CD8-positive, alpha-beta memory T cell (primary cell): ENCODE measurements at regions not wholly inside any gene's neighbourhood (a gene's known extent, or its start where the extent isn't known, plus 50 kb on each side); places are given as distances from the start of the nearest gene placed in this dataset.

Experiments used
- CTCF ChIA-PET: fragments of 350-600 bp; sonication (Branson Sonifier 250); formaldehyde crosslinking; loops from one replicate; lab custom pipeline; 2021; ENCODE audit warnings: antibody characterized with exemption; lab: Charles Lee
- POLR2A ChIA-PET: fragments of 350-600 bp; sonication (Branson Sonifier 250); formaldehyde crosslinking; loops from one replicate; lab custom pipeline; 2021; ENCODE audit warnings: antibody characterized with exemption; lab: Charles Lee
- DNase-seq, 5 donors: peaks; one replicate each; pipeline versions ENCODE4 v3.0.0 to v3.0.0-alpha.2; 2020 to 2022; ENCODE audit warnings: mixed read lengths in 1 of 5
- H3K27ac ChIP-seq: one replicate; pipeline ENCODE4 v1.7.0; 2013; ENCODE audit warnings: low read depth, mild to moderate bottlenecking, low read length, moderate library complexity
- H3K27me3 ChIP-seq: 2 replicates; pipeline ENCODE4 v1.7.0; 2013; ENCODE audit warnings: low read length, mild to moderate bottlenecking; ENCODE audit not compliant: insufficient read depth, poor library complexity, severe bottlenecking
- H3K36me3 ChIP-seq: 2 replicates; pipeline ENCODE4 v1.7.0; 2013; ENCODE audit warnings: mild to moderate bottlenecking, low read length, moderate library complexity; ENCODE audit not compliant: insufficient read depth
- H3K4me1 ChIP-seq: 2 replicates; pipeline ENCODE4 v1.7.0; 2013; ENCODE audit warnings: mild to moderate bottlenecking, low read length, moderate library complexity; ENCODE audit not compliant: insufficient read depth
- H3K4me3 ChIP-seq: 2 replicates; pipeline ENCODE4 v1.7.0; 2013; ENCODE audit warnings: mild to moderate bottlenecking, low read length
- H3K9me3 ChIP-seq: 2 replicates; pipeline ENCODE4 v1.7.0; 2013; ENCODE audit warnings: mild to moderate bottlenecking, low read length
- H3K27ac Mint-ChIP-seq, 8 donors: one replicate each; pipeline ENCODE4 v1.8.0; 2020 to 2021; ENCODE audit warnings: mixed read lengths in 8 of 8, mild to moderate bottlenecking in 6 of 8, inconsistent platforms in 3 of 8, moderate library complexity in 3 of 8
- H3K27me3 Mint-ChIP-seq, 2 donors: one replicate each; pipeline ENCODE4 v1.8.0; 2020 to 2021; ENCODE audit warnings: mixed read lengths in 2 of 2, mild to moderate bottlenecking in 1 of 2, moderate library complexity in 1 of 2
- H3K36me3 Mint-ChIP-seq, 3 donors: one replicate each; pipeline ENCODE4 v1.8.0; 2020 to 2021; ENCODE audit warnings: mixed read lengths in 3 of 3, inconsistent platforms in 1 of 3, mild to moderate bottlenecking in 1 of 3
- H3K4me1 Mint-ChIP-seq, 3 donors: one replicate each; pipeline ENCODE4 v1.8.0; 2020 to 2021; ENCODE audit warnings: mixed read lengths in 3 of 3, inconsistent platforms in 1 of 3, mild to moderate bottlenecking in 1 of 3
- H3K4me3 Mint-ChIP-seq, 7 donors: one replicate each; pipeline ENCODE4 v1.8.0; 2020 to 2021; ENCODE audit warnings: mixed read lengths in 7 of 7, mild to moderate bottlenecking in 6 of 7, moderate library complexity in 4 of 7, inconsistent platforms in 2 of 7
- H3K9me3 Mint-ChIP-seq, 5 donors: one replicate each; pipeline ENCODE4 v1.8.0; 2020 to 2022; ENCODE audit warnings: mixed read lengths in 5 of 5, mild to moderate bottlenecking in 3 of 5, moderate library complexity in 2 of 5, inconsistent platforms in 1 of 5

GRCh38 chr13:90403330-90404082 is 944.0 kb upstream of the MIR17HG start:
- H3K4me1 Mint-ChIP-seq, result no peaks in the 10 kb centered on the region
- no peaks in the 10 kb centered on the region for H3K36me3 ChIP-seq
- ChIA-PET POLR2A (no interaction called here), CTCF (no interaction called here)
- no peak for DNase-seq
- no peak overlapping the region for H3K4me3 ChIP-seq
- H3K9me3 Mint-ChIP-seq, result peaks cover 0 to 53% (median 14%) of the 10 kb centered on the region in 5 donors
- no peaks in the 10 kb centered on the region for H3K4me1 ChIP-seq
- H3K27ac ChIP-seq, result no peak overlapping the region
- no peak overlapping the region for H3K27ac Mint-ChIP-seq
- H3K4me3 Mint-ChIP-seq, result no peak overlapping the region
- H3K9me3 ChIP-seq, result no peaks in the 10 kb centered on the region
- no peaks in the 10 kb centered on the region for H3K36me3 Mint-ChIP-seq
- H3K27me3 Mint-ChIP-seq, result no peaks in the 10 kb centered on the region
- no peaks in the 10 kb centered on the region for H3K27me3 ChIP-seq

DNA sequence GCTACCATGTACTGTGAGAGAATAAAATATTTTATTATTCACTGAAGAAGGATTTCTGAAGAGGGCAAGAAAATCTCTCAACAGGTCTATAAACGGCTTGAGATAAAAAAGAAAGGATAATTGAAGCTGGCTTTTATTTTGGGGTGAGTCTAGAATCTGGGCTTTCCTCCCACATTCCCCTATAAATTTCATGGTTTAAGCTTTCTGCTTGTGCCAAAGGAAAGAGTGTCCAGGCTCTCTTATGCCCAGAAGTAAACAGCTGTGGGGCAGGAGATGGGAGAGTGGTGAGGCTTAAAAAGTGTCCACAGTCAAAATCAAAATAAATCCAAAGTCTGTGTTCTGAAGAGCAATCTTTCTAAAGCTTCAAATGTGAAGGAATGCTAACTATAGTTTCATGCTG is 942.2 kb upstream of the MIR17HG start:
- H3K9me3 ChIP-seq, result no peaks in the 10 kb centered on the region
- H3K27me3 ChIP-seq, result no peaks in the 10 kb centered on the region
- H3K4me1 ChIP-seq, result no peaks in the 10 kb centered on the region
- no peak for DNase-seq
- ChIA-PET CTCF (no interaction called here), POLR2A (no interaction called here)
- Mint-ChIP-seq H3K27me3 (no peaks in the 10 kb centered on the region), H3K4me3 (no peak overlapping the region), H3K36me3 (no peaks in the 10 kb centered on the region), H3K4me1 (no peaks in the 10 kb centered on the region), H3K27ac (no peak overlapping the region), H3K9me3 (peaks cover 0 to 59% (median 16%) of the 10 kb centered on the region in 5 donors)
- H3K27ac ChIP-seq, result no peak overlapping the region
- no peaks in the 10 kb centered on the region for H3K36me3 ChIP-seq
- no peak overlapping the region for H3K4me3 ChIP-seq

DNA sequence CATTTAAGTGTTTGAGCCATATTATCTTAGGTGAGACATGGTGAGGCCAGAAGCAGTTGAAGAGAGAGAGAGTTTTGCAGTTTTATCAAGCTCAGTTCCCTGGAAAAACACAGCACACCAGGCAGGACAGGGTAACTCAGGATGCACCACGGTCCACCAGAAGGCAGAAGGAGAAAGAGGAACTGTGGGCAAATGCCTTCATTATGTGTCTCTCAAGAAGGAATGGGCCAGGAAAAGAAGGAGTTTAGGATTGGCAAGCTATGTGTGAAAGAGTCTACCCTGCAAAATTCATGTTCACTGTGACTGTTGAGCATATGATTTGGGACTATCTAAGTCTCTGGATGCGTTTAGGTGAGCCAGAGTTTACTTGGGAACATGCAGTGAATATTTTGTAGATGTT is 934.5 kb upstream of the MIR17HG start:
- no peaks in the 10 kb centered on the region for H3K36me3 Mint-ChIP-seq
- H3K27me3 Mint-ChIP-seq, result peaks cover 0 to 2% of the 10 kb centered on the region in 2 donors

GRCh38 chr13:90413548-90413947 is 933.9 kb upstream of the MIR17HG start:
- H3K4me1 ChIP-seq, result no peaks in the 10 kb centered on the region
- no peak overlapping the region for H3K4me3 ChIP-seq
- no peaks in the 10 kb centered on the region for H3K9me3 ChIP-seq
- H3K4me1 Mint-ChIP-seq, result no peaks in the 10 kb centered on the region
- no peaks in the 10 kb centered on the region for H3K36me3 Mint-ChIP-seq
- DNase-seq, result no peak
- no peak overlapping the region for H3K4me3 Mint-ChIP-seq
- peaks cover 0 to 2% of the 10 kb centered on the region in 2 donors for H3K27me3 Mint-ChIP-seq
- no peak overlapping the region for H3K27ac ChIP-seq
- ChIA-PET CTCF (no interaction called here), POLR2A (no interaction called here)
- H3K9me3 Mint-ChIP-seq, result peaks cover 0 to 29% (median 9%) of the 10 kb centered on the region in 5 donors
- no peaks in the 10 kb centered on the region for H3K27me3 ChIP-seq
- no peak overlapping the region for H3K27ac Mint-ChIP-seq
- H3K36me3 ChIP-seq, result no peaks in the 10 kb centered on the region

More for the DNA sequence above, 934.5 kb upstream of the MIR17HG start:
- H3K27me3 ChIP-seq, result no peaks in the 10 kb centered on the region
- no peaks in the 10 kb centered on the region for H3K4me1 ChIP-seq
- H3K9me3 ChIP-seq, result no peaks in the 10 kb centered on the region
- Mint-ChIP-seq H3K4me3 (no peak overlapping the region), H3K9me3 (peaks cover 0 to 31% (median 11%) of the 10 kb centered on the region in 5 donors), H3K4me1 (no peaks in the 10 kb centered on the region), H3K27ac (no peak overlapping the region)
- H3K36me3 ChIP-seq, result no peaks in the 10 kb centered on the region
- CTCF ChIA-PET, result no interaction called here
- no peak overlapping the region for H3K4me3 ChIP-seq
- no peak for DNase-seq
- POLR2A ChIA-PET, result no interaction called here
- no peak overlapping the region for H3K27ac ChIP-seq

DNA sequence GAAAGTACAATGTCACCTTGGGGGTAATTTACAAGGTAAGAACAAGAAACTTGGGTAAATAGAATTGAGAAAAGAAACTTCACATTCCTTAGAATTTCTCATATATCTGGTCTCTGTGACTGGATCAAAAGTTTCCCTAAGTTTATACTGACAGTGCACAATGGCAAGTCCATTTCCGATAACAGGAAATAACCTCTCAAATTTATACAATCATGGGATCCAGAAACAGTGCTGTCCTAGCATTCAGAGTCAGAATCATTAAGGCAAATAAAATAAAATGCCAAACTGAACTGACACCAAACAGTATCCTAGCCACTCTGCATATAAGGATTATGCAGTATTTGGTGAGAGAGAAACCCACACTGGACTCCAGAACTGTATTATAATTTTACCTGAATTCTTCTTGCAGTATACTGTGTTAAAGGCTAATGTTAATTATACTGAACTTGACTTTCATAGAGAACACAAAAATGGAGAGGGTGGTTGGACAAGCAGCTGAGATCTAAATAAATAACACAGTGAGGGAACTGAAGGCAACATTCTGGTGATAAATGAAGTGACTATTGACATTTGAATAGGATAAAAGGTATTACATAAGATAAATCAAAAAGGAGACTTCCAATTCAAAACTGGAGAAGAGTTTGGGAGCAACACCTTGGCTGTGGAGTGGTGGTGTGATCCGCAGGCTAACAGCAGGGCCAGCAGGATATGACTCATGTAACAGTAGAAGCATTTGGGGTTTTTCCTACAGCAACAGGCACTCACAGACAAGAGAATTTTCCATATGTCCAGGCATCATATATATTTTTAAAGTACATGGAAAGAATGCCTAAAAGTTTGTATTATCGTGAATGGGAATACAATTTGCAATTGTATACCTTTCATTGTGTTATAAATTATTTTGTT is 932.5 kb upstream of the MIR17HG start:
- no peaks in the 10 kb centered on the region for H3K4me1 Mint-ChIP-seq
- no peaks in the 10 kb centered on the region for H3K36me3 ChIP-seq
- H3K9me3 ChIP-seq, result peaks cover 2% of the 10 kb centered on the region
- H3K27me3 Mint-ChIP-seq, result peaks cover 0 to 2% of the 10 kb centered on the region in 2 donors
- no peaks in the 10 kb centered on the region for H3K36me3 Mint-ChIP-seq
- DNase-seq, result no peak
- no peak overlapping the region for H3K4me3 ChIP-seq
- CTCF ChIA-PET, result no interaction called here
- no peak overlapping the region for H3K27ac Mint-ChIP-seq
- no peak overlapping the region for H3K4me3 Mint-ChIP-seq
- H3K27me3 ChIP-seq, result no peaks in the 10 kb centered on the region
- H3K4me1 ChIP-seq, result no peaks in the 10 kb centered on the region
- peaks cover 0 to 20% (median 12%) of the 10 kb centered on the region in 5 donors for H3K9me3 Mint-ChIP-seq
- POLR2A ChIA-PET, result no interaction called here
- H3K27ac ChIP-seq, result no peak overlapping the region

GRCh38 chr13:90415902-90416301 is 931.6 kb upstream of the MIR17HG start:
- Histone ChIP-seq H3K27me3 (no peaks in the 10 kb centered on the region), H3K4me1 (no peaks in the 10 kb centered on the region), H3K4me3 (no peak overlapping the region), H3K36me3 (no peaks in the 10 kb centered on the region), H3K9me3 (peaks cover 4% of the 10 kb centered on the region), H3K27ac (no peak overlapping the region)
- ChIA-PET POLR2A (no interaction called here), CTCF (no interaction called here)
- no peak for DNase-seq
- no peak overlapping the region for H3K27ac Mint-ChIP-seq
- H3K4me3 Mint-ChIP-seq, result no peak overlapping the region
- H3K9me3 Mint-ChIP-seq, result peaks cover 3 to 17% (median 15%) of the 10 kb centered on the region in 5 donors
- H3K36me3 Mint-ChIP-seq, result no peaks in the 10 kb centered on the region
- no peaks in the 10 kb centered on the region for H3K4me1 Mint-ChIP-seq
- peaks cover 0 to 2% of the 10 kb centered on the region in 2 donors for H3K27me3 Mint-ChIP-seq

DNA sequence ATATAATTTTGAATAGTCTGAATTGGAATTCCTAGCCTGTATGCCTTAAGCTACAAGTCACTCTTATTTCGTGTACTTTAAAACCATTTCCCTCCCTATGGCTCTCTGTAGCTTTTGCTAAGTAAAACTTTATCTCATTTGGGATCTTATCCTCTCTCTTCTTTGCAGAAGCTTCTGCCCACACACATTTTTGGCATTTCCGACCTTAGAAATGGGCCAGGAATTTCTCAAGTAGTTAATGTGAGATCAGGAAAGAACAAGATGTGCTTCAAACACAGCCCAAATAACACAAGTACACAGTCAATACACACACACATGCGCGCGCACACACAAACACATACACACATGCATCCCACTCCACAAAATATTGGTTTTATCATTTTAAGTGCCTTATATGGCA is 931.0 kb upstream of the MIR17HG start:
- Histone ChIP-seq H3K4me1 (no peaks in the 10 kb centered on the region), H3K27me3 (no peaks in the 10 kb centered on the region), H3K36me3 (no peaks in the 10 kb centered on the region), H3K4me3 (no peak overlapping the region), H3K9me3 (peaks cover 4% of the 10 kb centered on the region), H3K27ac (no peak overlapping the region)
- Mint-ChIP-seq H3K27me3 (peaks cover 0 to 2% of the 10 kb centered on the region in 2 donors), H3K36me3 (no peaks in the 10 kb centered on the region), H3K9me3 (peaks cover 3 to 17% (median 14%) of the 10 kb centered on the region in 5 donors), H3K4me1 (no peaks in the 10 kb centered on the region), H3K4me3 (no peak overlapping the region), H3K27ac (no peak overlapping the region)
- ChIA-PET POLR2A (no interaction called here), CTCF (no interaction called here)
- no peak for DNase-seq

DNA sequence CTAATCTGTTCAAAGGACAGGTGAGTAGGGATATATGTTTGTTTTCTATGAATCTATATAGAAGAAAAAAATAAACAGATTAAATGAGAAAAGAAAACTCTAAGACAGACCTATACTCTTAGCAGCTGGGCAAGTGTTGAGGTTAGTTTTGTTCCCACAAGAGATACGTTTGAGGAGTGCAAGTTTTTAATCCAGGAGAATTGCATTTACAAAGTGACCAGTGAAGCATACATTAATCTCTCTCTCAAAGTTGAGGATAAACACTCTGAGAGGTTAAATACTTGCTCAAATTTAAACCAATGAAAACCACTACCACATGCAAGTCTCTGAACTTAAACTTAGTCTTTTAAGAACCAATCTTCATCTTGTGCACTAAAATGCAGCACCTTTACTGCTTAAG is 930.5 kb upstream of the MIR17HG start:
- H3K9me3 Mint-ChIP-seq, result peaks cover 3 to 17% (median 14%) of the 10 kb centered on the region in 5 donors
- no peaks in the 10 kb centered on the region for H3K4me1 Mint-ChIP-seq
- Histone ChIP-seq H3K27me3 (no peaks in the 10 kb centered on the region), H3K9me3 (peaks cover 4% of the 10 kb centered on the region), H3K4me3 (no peak overlapping the region), H3K4me1 (no peaks in the 10 kb centered on the region), H3K27ac (no peak overlapping the region), H3K36me3 (no peaks in the 10 kb centered on the region)
- no peak for DNase-seq
- ChIA-PET CTCF (no interaction called here), POLR2A (no interaction called here)
- no peak overlapping the region for H3K4me3 Mint-ChIP-seq
- H3K27me3 Mint-ChIP-seq, result peaks cover 0 to 2% of the 10 kb centered on the region in 2 donors
- H3K36me3 Mint-ChIP-seq, result no peaks in the 10 kb centered on the region
- no peak overlapping the region for H3K27ac Mint-ChIP-seq
